Psoas muscle (tissue), 7 donors: ENCODE measurements at regions not wholly inside any gene's neighbourhood (a gene's known extent, or its start where the extent isn't known, plus 50 kb on each side); places are given as distances from the start of the nearest gene placed in this dataset.

Source experiments
- ATAC-seq, 4 donors: fragments of 200-7000 bp; cut with Tn5 transposase; one replicate each; pipeline ENCODE4 v1.9.1; 2020; ENCODE audit warnings: moderate library complexity in 3 of 4, mild to moderate bottlenecking in 2 of 4
- DNase-seq, 2 donors: peaks; one replicate each; pipeline ENCODE4 v3.0.0-alpha.2; 2020
- H3K27ac ChIP-seq: fragments of 200-600 bp; one replicate; pipeline ENCODE4 v1.8.0; 2022
- H3K27me3 ChIP-seq, 3 donors: fragments of 200-600 bp in 1 of 3; one replicate each; pipeline versions ENCODE4 v1.6.1 to v1.8.0; 2013 to 2022; ENCODE audit warnings: low read length in 2 of 3, mild to moderate bottlenecking in 2 of 3, moderate library complexity in 1 of 3; ENCODE audit not compliant: insufficient read depth in 3 of 3
- H3K36me3 ChIP-seq, 2 donors: fragments of 200-600 bp in 1 of 2; one replicate each; pipeline versions ENCODE4 v1.6.1 to v1.8.0; 2013 to 2022; ENCODE audit warnings: low read depth in 1 of 2, mild to moderate bottlenecking in 1 of 2, moderate library complexity in 1 of 2; ENCODE audit not compliant: insufficient read depth in 1 of 2
- H3K4me1 ChIP-seq: fragments of 200-600 bp; one replicate; pipeline ENCODE4 v1.8.0; 2022
- H3K4me3 ChIP-seq: fragments of 200-600 bp; one replicate; pipeline ENCODE4 v1.8.0; 2022; ENCODE audit warnings: mild to moderate bottlenecking
- H3K9me3 ChIP-seq: fragments of 200-600 bp; one replicate; pipeline ENCODE4 v1.8.0; 2022
- CTCF ChIP-seq: fragments of 200-600 bp; IDR thresholded peaks from one replicate; pipeline ENCODE4 v1.8.0; 2022; ENCODE audit warnings: antibody characterized with exemption
- WGBS, 3 donors: extraction: QIAGEN DNeasy Blood & Tissue Kit; methylation state at CpG; one replicate each; pipeline versions ENCODE4 v1.1.6 to v1.1.7; 2013; 5-methylcytosine and 5-hydroxymethylcytosine counted together
- intact Hi-C, 2 donors: fragments of 100-400 bp; cut with DNase I; formaldehyde crosslinking; loops; one replicate each; pipeline versions ENCODE4 v1.11.0 to v1.14.2; 2022
- donor health status: healthy with polysubstance abuse.
- donor health status: DM: no; HTN: no; CAD: no; lungs with moderate emphysema.
- donor health status: Bipolar disorder and iron deficiency.
- donor health status: healthy.
- donor health status: DM: yes; HTN: yes; CAD: no.
- donor health status: DM: no; HTN: no; CAD: no.
- donor health status: DM: yes; HTN: yes; CAD: no.

DNA sequence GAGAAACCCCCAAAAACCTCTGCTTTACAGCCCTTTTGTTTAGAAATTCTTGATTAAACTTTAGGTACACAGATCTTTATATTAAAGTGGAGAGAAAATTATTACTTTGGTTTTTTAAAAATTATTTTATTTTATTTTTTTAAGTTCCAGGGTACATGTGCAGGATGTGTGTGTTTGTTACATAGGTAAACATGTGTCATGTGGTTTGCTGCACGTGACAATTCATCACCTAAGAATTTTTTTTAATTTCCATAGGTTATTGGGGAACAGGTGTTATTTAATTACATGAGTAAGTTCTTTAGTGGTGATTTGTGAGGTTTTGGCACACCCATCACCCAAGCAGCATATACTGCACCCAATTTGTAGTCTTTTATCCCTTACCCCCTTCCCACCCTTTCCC is 581.7 kb downstream of the CSNK1G3 start:
- no peak for ATAC-seq
- no peak for TF ChIP-seq CTCF

GRCh38 chr5:124090115-124090514 is 578.1 kb downstream of the CSNK1G3 start:
- 90 to 95% (median 95%) methylated on average over 3 of the region's 3 CpGs for WGBS, 3 donors
- intact Hi-C loops = no loop called here
- no peak for DNase-seq

More for the DNA sequence above, 581.7 kb downstream of the CSNK1G3 start:
- no peak overlapping the region for H3K27ac ChIP-seq
- DNase-seq = no peak
- H3K36me3 ChIP-seq = no peaks in the 10 kb centered on the region
- no peaks in the 10 kb centered on the region for H3K4me1 ChIP-seq
- no peaks in the 10 kb centered on the region for H3K9me3 ChIP-seq
- H3K4me3 ChIP-seq = no peak overlapping the region
- 86 to 93% (median 93%) methylated on average over 1 of the region's 1 CpG for WGBS, 3 donors
- intact Hi-C loops = no loop called here
- peaks cover 0 to 2% (median 0%) of the 10 kb centered on the region in 3 donors for H3K27me3 ChIP-seq

DNA sequence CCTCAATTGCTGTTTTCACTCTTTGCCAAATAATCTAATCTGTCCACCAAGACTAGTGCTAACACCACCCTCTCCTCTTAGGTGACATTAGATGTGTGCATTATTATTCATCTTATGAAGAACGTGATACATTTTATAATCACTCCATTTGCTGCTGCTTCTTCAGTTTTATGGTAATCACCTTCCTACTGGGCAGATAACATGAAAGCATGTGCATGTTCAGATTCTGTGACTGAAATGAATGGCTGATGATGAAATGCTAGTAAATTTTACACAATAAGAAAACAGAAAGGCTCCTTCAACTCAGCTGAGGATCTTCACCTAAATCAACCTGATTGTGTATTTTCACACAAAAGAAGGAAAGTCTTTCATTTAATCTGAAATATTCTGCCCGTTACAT is 577.6 kb downstream of the CSNK1G3 start:
- no peaks in the 10 kb centered on the region for H3K9me3 ChIP-seq
- H3K4me1 ChIP-seq = no peaks in the 10 kb centered on the region
- intact Hi-C loops = no loop called here
- 71 to 95% (median 94%) methylated on average over 2 of the region's 2 CpGs for WGBS, 3 donors
- TF ChIP-seq CTCF = no peak
- ATAC-seq (no peak), DNase-seq (no peak)
- no peaks in the 10 kb centered on the region for H3K36me3 ChIP-seq
- H3K27ac ChIP-seq = no peak overlapping the region
- H3K4me3 ChIP-seq = no peak overlapping the region
- peaks cover 0 to 2% (median 0%) of the 10 kb centered on the region in 3 donors for H3K27me3 ChIP-seq

More at GRCh38 chr5:124090115-124090514, 578.1 kb downstream of the CSNK1G3 start:
- no peak overlapping the region for H3K4me3 ChIP-seq
- ATAC-seq = no peak
- TF ChIP-seq CTCF = no peak
- H3K36me3 ChIP-seq = no peaks in the 10 kb centered on the region
- H3K4me1 ChIP-seq = no peaks in the 10 kb centered on the region
- H3K27me3 ChIP-seq = peaks cover 0 to 2% (median 0%) of the 10 kb centered on the region in 3 donors
- no peaks in the 10 kb centered on the region for H3K9me3 ChIP-seq
- H3K27ac ChIP-seq = no peak overlapping the region

GRCh38 chr5:124088289-124089032 is 576.5 kb downstream of the CSNK1G3 start:
- intact Hi-C loops = no loop called here
- DNase-seq = no peak
- no peaks in the 10 kb centered on the region for H3K4me1 ChIP-seq
- no peaks in the 10 kb centered on the region for H3K9me3 ChIP-seq
- ATAC-seq = no peak
- no peak for TF ChIP-seq CTCF
- H3K36me3 ChIP-seq = no peaks in the 10 kb centered on the region
- no peak overlapping the region for H3K27ac ChIP-seq
- H3K4me3 ChIP-seq = no peak overlapping the region
- 61 to 73% (median 64%) methylated on average over 5 of the region's 5 CpGs for WGBS, 3 donors
- H3K27me3 ChIP-seq = peaks cover 0 to 2% (median 0%) of the 10 kb centered on the region in 3 donors

GRCh38 chr5:124087752-124088151 is 575.8 kb downstream of the CSNK1G3 start:
- no peak overlapping the region for H3K27ac ChIP-seq
- WGBS, 3 donors = 74 to 83% (median 81%) methylated on average over 2 of the region's 2 CpGs
- no peak for ATAC-seq

More at GRCh38 chr5:124087752-124088151, 575.8 kb downstream of the CSNK1G3 start:
- H3K4me1 ChIP-seq = no peaks in the 10 kb centered on the region
- no peaks in the 10 kb centered on the region for H3K36me3 ChIP-seq
- no peaks in the 10 kb centered on the region for H3K9me3 ChIP-seq
- intact Hi-C loops = no loop called here
- peaks cover 0 to 2% (median 0%) of the 10 kb centered on the region in 3 donors for H3K27me3 ChIP-seq
- no peak overlapping the region for H3K4me3 ChIP-seq
- DNase-seq = no peak
- TF ChIP-seq CTCF = no peak
